H9 (cell line): ENCODE measurements at regions not wholly inside any gene's neighbourhood (a gene's known extent, or its start where the extent isn't known, plus 50 kb on each side); places are given as distances from the start of the nearest gene placed in this dataset.

ENCODE experiments used
- DNase-seq: peaks from one replicate; pipeline ENCODE4 v3.0.0-alpha.2; 2017
- H2AFZ ChIP-seq: one replicate; pipeline ENCODE4 v1.6.1; 2013; ENCODE audit warnings: mild to moderate bottlenecking, low read length, control low read depth, moderate library complexity
- H2AK5ac ChIP-seq: 2 replicates; pipeline ENCODE4 v1.6.1; 2013; ENCODE audit warnings: low read length, control low read depth, mixed read lengths; ENCODE audit not compliant: insufficient read length
- H2BK120ac ChIP-seq: one replicate; pipeline ENCODE4 v1.6.1; 2013; ENCODE audit warnings: low read depth, mild to moderate bottlenecking, low read length, control low read depth, inconsistent platforms; ENCODE audit not compliant: poor library complexity, severe bottlenecking
- H2BK12ac ChIP-seq: 2 replicates; pipeline ENCODE4 v1.6.1; 2013; ENCODE audit warnings: low read length, control low read depth, mixed read lengths, low read depth; ENCODE audit not compliant: insufficient read length
- H2BK15ac ChIP-seq: 2 replicates; pipeline ENCODE4 v1.6.1; 2013; ENCODE audit warnings: low read depth, low read length, control low read depth
- H2BK20ac ChIP-seq: one replicate; pipeline ENCODE4 v1.6.1; 2013; ENCODE audit warnings: low read depth, mild to moderate bottlenecking, low read length, control low read depth, inconsistent platforms; ENCODE audit not compliant: poor library complexity, severe bottlenecking
- H2BK5ac ChIP-seq: 2 replicates; pipeline ENCODE4 v1.6.1; 2013; ENCODE audit warnings: low read length, control low read depth, mixed read lengths; ENCODE audit not compliant: insufficient read length
- H3K14ac ChIP-seq: 2 replicates; pipeline ENCODE4 v1.6.1; 2013; ENCODE audit warnings: low read length, control low read depth; ENCODE audit not compliant: insufficient read depth
- H3K18ac ChIP-seq: 2 replicates; pipeline ENCODE4 v1.6.1; 2013; ENCODE audit warnings: low read depth, mild to moderate bottlenecking, mixed read lengths, low read length, control low read depth; ENCODE audit not compliant: insufficient read length
- H3K23ac ChIP-seq: 2 replicates; pipeline ENCODE4 v1.6.1; 2013; ENCODE audit warnings: low read length, control low read depth, mixed read lengths, low read depth; ENCODE audit not compliant: insufficient read length
- H3K23me2 ChIP-seq: 2 replicates; pipeline ENCODE4 v1.6.1; 2013; ENCODE audit warnings: low read depth, mild to moderate bottlenecking, mixed read lengths, low read length, control low read depth; ENCODE audit not compliant: insufficient read length, poor library complexity, severe bottlenecking
- H3K27ac ChIP-seq: 2 replicates; pipeline ENCODE4 v1.5.1; 2013; ENCODE audit warnings: low read length, control low read depth, mixed read lengths, low read depth; ENCODE audit not compliant: insufficient read length
- H3K27me3 ChIP-seq: 2 replicates; pipeline ENCODE4 v1.6.1; 2013; ENCODE audit warnings: low read length, control low read depth, inconsistent platforms; ENCODE audit not compliant: insufficient read depth
- H3K4ac ChIP-seq: 2 replicates; pipeline ENCODE4 v1.6.1; 2013; ENCODE audit warnings: low read depth, mild to moderate bottlenecking, control low read depth, inconsistent platforms, low read length, moderate library complexity
- H3K4me1 ChIP-seq: 2 replicates; pipeline ENCODE4 v1.6.1; 2013; ENCODE audit warnings: low read length, control low read depth, inconsistent platforms; ENCODE audit not compliant: insufficient read depth
- H3K4me2 ChIP-seq: 2 replicates; pipeline ENCODE4 v1.6.1; 2013; ENCODE audit warnings: low read length, control low read depth, mixed read lengths; ENCODE audit not compliant: insufficient read length, insufficient read depth
- H3K56ac ChIP-seq: 2 replicates; pipeline ENCODE4 v1.6.1; 2013; ENCODE audit warnings: low read depth, mild to moderate bottlenecking, mixed read lengths, low read length, control low read depth; ENCODE audit not compliant: insufficient read length
- H3K79me1 ChIP-seq: 2 replicates; pipeline ENCODE4 v1.6.1; 2013; ENCODE audit warnings: low read depth, mild to moderate bottlenecking, moderate library complexity, low read length, control low read depth, inconsistent platforms; ENCODE audit not compliant: insufficient read depth, poor library complexity, severe bottlenecking
- H3K79me2 ChIP-seq: 2 replicates; pipeline ENCODE4 v1.6.1; 2013; ENCODE audit warnings: low read length, control low read depth, inconsistent platforms; ENCODE audit not compliant: insufficient read depth
- H3K9ac ChIP-seq: 2 replicates; pipeline ENCODE4 v1.6.1; 2013; ENCODE audit warnings: low read length, control low read depth, mixed read lengths; ENCODE audit not compliant: insufficient read length; ENCODE audit errors: extremely low read depth
- H3K9me3 ChIP-seq: one replicate; pipeline ENCODE4 v1.6.1; 2013; ENCODE audit warnings: low read depth, low read length, inconsistent platforms; ENCODE audit not compliant: control insufficient read depth
- H3T11ph ChIP-seq: one replicate; pipeline ENCODE4 v1.6.1; 2013; ENCODE audit warnings: mild to moderate bottlenecking, low read length, control low read depth, inconsistent platforms
- H4K20me1 ChIP-seq: one replicate; pipeline ENCODE4 v1.6.1; 2013; ENCODE audit not compliant: control insufficient read depth, insufficient read length, insufficient read depth
- H4K5ac ChIP-seq: 2 replicates; pipeline ENCODE4 v1.6.1; 2013; ENCODE audit warnings: low read depth, mild to moderate bottlenecking, mixed read lengths, low read length, control low read depth; ENCODE audit not compliant: insufficient read length
- H4K8ac ChIP-seq: replicated peaks from 2 replicates; pipeline ENCODE4 v1.6.1; 2013; ENCODE audit warnings: low read length, control low read depth, mixed read lengths, low read depth; ENCODE audit not compliant: insufficient read length
- H4K91ac ChIP-seq: 2 replicates; pipeline ENCODE4 v1.6.1; 2013; ENCODE audit warnings: low read depth, mild to moderate bottlenecking, moderate library complexity, mixed read lengths, low read length, control low read depth; ENCODE audit not compliant: insufficient read length
- H3K27ac Mint-ChIP-seq, 3 experiments: 2 replicates in 2 of 3; 3 replicates in 1 of 3; pipeline ENCODE4 v1.8.0; 2020 to 2021; ENCODE audit warnings: mixed read lengths in 3 of 3, mild to moderate bottlenecking in 1 of 3, moderate library complexity in 1 of 3
- H3K27me3 Mint-ChIP-seq: 2 replicates; pipeline ENCODE4 v1.8.0; 2021; ENCODE audit warnings: low read depth, mild to moderate bottlenecking, moderate library complexity, mixed read lengths
- H3K36me3 Mint-ChIP-seq, 3 experiments: 2 replicates in 2 of 3; 3 replicates in 1 of 3; pipeline ENCODE4 v1.8.0; 2020 to 2021; ENCODE audit warnings: low read depth in 3 of 3, mixed read lengths in 3 of 3; ENCODE audit not compliant: insufficient read depth in 1 of 3
- H3K4me1 Mint-ChIP-seq, 2 experiments: 2 replicates each; pipeline ENCODE4 v1.8.0; 2020; ENCODE audit warnings: mixed read lengths in 2 of 2
- H3K4me3 Mint-ChIP-seq, 2 experiments: 2 replicates in 1 of 2; 3 replicates in 1 of 2; pipeline ENCODE4 v1.8.0; 2020 to 2021; ENCODE audit warnings: mild to moderate bottlenecking in 2 of 2, mixed read lengths in 2 of 2, moderate library complexity in 1 of 2
- H3K9me3 Mint-ChIP-seq, 2 experiments: 2 replicates in 1 of 2; 3 replicates in 1 of 2; pipeline ENCODE4 v1.8.0; 2020; ENCODE audit warnings: mild to moderate bottlenecking in 2 of 2, mixed read lengths in 2 of 2, moderate library complexity in 1 of 2
- WGBS: extraction: QIAGEN DNeasy Blood & Tissue Kit; methylation state at CpG from one replicate; pipeline ENCODE4 v1.1.7; 2013; ENCODE audit warnings: missing lambda C conversion rate, low lambda C conversion rate, mixed read lengths; ENCODE audit not compliant: insufficient read length; ENCODE audit errors: extremely low coverage; 5-methylcytosine and 5-hydroxymethylcytosine counted together
- TF ChIP-seq, protein P1 (sequence below): fragments of 200-600 bp; sonication (generic); conservative IDR thresholded peaks from 3 replicates; pipeline ENCODE4 v1.8.0; 2021; ENCODE audit warnings: antibody characterized with exemption, mild to moderate bottlenecking

DNA sequence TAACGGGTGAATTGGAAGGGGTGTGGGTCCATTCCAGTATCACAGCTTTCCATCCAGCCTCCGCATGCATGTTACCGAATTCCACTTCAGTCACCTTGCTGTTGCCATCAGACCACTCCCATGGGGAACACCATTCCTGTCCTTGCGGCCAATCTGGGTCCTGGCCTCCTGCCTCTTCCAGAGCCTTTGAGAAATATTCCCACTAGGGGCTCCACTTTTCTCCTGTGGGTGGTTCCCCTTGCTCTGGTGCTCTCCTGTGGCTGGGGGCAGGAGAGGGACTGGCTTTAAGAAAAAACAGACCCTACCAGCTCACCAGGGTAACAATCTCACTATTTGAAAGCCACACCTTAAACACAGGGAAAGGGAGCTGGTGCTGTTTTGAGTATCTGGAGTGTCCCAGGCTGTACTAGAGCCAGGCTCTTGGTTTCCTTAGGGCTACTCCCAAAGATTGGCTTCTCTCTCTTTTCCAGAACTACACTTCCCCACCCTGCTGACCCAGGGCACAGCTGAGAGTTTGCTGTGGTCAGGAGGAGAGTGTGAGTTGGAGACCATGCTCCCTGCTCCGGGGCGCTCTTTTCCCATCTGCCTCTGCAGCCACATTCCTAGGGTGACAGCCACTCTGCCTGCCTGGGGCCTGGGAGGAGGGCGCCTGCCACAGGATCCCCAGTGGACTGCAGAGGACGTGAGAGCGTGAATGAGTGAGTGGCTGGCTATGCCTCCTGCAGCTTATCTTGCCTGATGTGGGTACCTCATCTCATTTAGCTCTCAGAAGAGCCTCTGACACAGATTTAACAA is 460.8 kb upstream of the HS6ST1 start:
- peaks cover 4% of the 10 kb centered on the region; the same call in 1 of the 2 replicates for H3K27me3 Mint-ChIP-seq
- Histone ChIP-seq H3K23me2 (no peaks in the 10 kb centered on the region), H4K91ac (no peak overlapping the region), H4K8ac (no peak overlapping the region), H3K27me3 (no peaks in the 10 kb centered on the region), H3K79me1 (no peaks in the 10 kb centered on the region), H3K4ac (no peak overlapping the region), H3K9ac (no peak overlapping the region), H3T11ph (no peak overlapping the region), H4K5ac (no peak overlapping the region), H2BK5ac (no peak overlapping the region), H4K20me1 (no peaks in the 10 kb centered on the region), H3K79me2 (no peaks in the 10 kb centered on the region), H3K56ac (no peak overlapping the region), H3K27ac (no peak overlapping the region), H3K9me3 (no peaks in the 10 kb centered on the region), H3K4me1 (no peaks in the 10 kb centered on the region), H2BK12ac (no peak overlapping the region), H2BK120ac (no peak overlapping the region), H2AFZ (no peak overlapping the region), H2AK5ac (no peak overlapping the region), H2BK15ac (no peak overlapping the region), H2BK20ac (no peak overlapping the region), H3K18ac (no peak overlapping the region), H3K23ac (no peak overlapping the region), H3K14ac (no peak overlapping the region), H3K4me2 (no peak overlapping the region)
- peak; percentile 24 for DNase-seq
- no peaks in the 10 kb centered on the region for H3K9me3 Mint-ChIP-seq
- H3K36me3 Mint-ChIP-seq = no peaks in the 10 kb centered on the region
- no peak overlapping the region for H3K4me3 Mint-ChIP-seq
- H3K27ac Mint-ChIP-seq = no peak overlapping the region
- no CpG with 5 or more reads among the region's 9 CpGs for WGBS
- TF ChIP-seq, protein P1, sequence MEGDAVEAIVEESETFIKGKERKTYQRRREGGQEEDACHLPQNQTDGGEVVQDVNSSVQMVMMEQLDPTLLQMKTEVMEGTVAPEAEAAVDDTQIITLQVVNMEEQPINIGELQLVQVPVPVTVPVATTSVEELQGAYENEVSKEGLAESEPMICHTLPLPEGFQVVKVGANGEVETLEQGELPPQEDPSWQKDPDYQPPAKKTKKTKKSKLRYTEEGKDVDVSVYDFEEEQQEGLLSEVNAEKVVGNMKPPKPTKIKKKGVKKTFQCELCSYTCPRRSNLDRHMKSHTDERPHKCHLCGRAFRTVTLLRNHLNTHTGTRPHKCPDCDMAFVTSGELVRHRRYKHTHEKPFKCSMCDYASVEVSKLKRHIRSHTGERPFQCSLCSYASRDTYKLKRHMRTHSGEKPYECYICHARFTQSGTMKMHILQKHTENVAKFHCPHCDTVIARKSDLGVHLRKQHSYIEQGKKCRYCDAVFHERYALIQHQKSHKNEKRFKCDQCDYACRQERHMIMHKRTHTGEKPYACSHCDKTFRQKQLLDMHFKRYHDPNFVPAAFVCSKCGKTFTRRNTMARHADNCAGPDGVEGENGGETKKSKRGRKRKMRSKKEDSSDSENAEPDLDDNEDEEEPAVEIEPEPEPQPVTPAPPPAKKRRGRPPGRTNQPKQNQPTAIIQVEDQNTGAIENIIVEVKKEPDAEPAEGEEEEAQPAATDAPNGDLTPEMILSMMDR = no peak
- H3K4me1 Mint-ChIP-seq = no peaks in the 10 kb centered on the region
